ENCODE measurements at regions not wholly inside any gene's neighbourhood (a gene's known extent, or its start where the extent isn't known, plus 50 kb on each side); places are given as distances from the start of the nearest gene placed in this dataset.

DNA sequence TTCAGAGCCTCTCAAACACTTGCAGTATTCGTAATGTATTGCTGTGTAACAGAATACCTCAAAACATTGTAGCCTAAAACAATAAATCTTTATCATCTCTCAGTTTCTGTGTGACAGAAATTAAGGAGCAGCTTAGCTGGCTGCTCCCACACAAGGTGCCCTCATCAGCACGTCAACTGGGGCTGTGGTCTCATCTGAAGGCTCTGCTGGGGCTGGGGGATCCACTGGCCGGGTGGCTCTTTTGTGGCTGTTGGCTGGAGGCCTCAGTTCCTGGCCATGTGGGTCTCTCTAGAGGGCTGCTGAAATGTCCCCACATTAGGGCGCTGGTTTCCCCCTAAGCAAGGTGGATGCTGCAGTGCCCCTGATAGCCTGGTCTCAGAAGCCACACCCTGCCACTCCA lies 113.4 kb upstream of the CIBAR2 start:
- TF ChIP-seq POLR2A (IDR thresholded peaks at IDR 0.05) (no peak), CTCF (IDR thresholded peaks at IDR 0.05) (no peak)
